Sigmoid colon (tissue), 6 donors: ENCODE measurements at regions not wholly inside any gene's neighbourhood (a gene's known extent, or its start where the extent isn't known, plus 50 kb on each side); places are given as distances from the start of the nearest gene placed in this dataset.
"Not testable (repeated sequence)": the region's sequence is repeated elsewhere in the genome, so short reads cannot be mapped to it uniquely, and the experiment has no call there.

ENCODE experiments used
- DNase-seq: peaks from one replicate; pipeline ENCODE4 v3.0.0-alpha.2; 2019
- H3K27ac ChIP-seq, 4 donors: fragments of 200-600 bp; sonication (generic); one replicate each; pipeline ENCODE4 v1.5.1; 2016 to 2019; ENCODE audit warnings: mild to moderate bottlenecking in 1 of 4
- H3K27me3 ChIP-seq, 3 donors: fragments of 200-600 bp; sonication (generic); one replicate each; pipeline ENCODE4 v1.5.1; 2019; ENCODE audit warnings: mild to moderate bottlenecking in 1 of 3
- H3K36me3 ChIP-seq, 4 donors: fragments of 200-600 bp; sonication (generic); one replicate each; pipeline ENCODE4 v1.5.1; 2016 to 2019
- H3K4me1 ChIP-seq, 4 donors: fragments of 200-600 bp; sonication (generic); one replicate each; pipeline ENCODE4 v1.5.1; 2017 to 2019
- H3K4me3 ChIP-seq, 4 donors: fragments of 200-600 bp; sonication (generic); one replicate each; pipeline ENCODE4 v1.5.1; 2017 to 2019; ENCODE audit warnings: mild to moderate bottlenecking in 2 of 4, moderate library complexity in 1 of 4
- H3K9me3 ChIP-seq, 4 donors: fragments of 200-600 bp in 3 of 4; sonication (generic) in 3 of 4; one replicate each; pipeline versions ENCODE4 v1.5.1 to v1.6.1; 2013 to 2019
- CTCF ChIP-seq, 4 experiments: fragments of 450-650 bp in 3 of 4; fragments of 200-600 bp in 1 of 4; IDR thresholded peaks; one replicate each; pipeline ENCODE4 v1.5.1; 2016 to 2019; ENCODE audit warnings: antibody characterized with exemption in 4 of 4, mild to moderate bottlenecking in 3 of 4, moderate library complexity in 2 of 4
- EP300 ChIP-seq, 4 donors: sonication (generic); formaldehyde crosslinking; IDR thresholded peaks; one replicate each; pipeline ENCODE4 v1.6.1; 2017; ENCODE audit warnings: antibody characterized with exemption in 4 of 4
- POLR2A ChIP-seq, 2 donors: fragments of 450-650 bp; IDR thresholded peaks; one replicate each; pipeline ENCODE4 v1.6.1; 2016; ENCODE audit warnings: antibody characterized with exemption in 2 of 2, mild to moderate bottlenecking in 2 of 2, moderate library complexity in 2 of 2
- POLR2AphosphoS5 ChIP-seq, 4 donors: sonication (generic); formaldehyde crosslinking; IDR thresholded peaks; one replicate each; pipeline ENCODE4 v1.6.1; 2017; ENCODE audit warnings: antibody characterized with exemption in 4 of 4
- WGBS, 2 donors: extraction: QIAGEN DNeasy Blood & Tissue Kit; methylation state at CpG; one replicate each; pipeline ENCODE4 v1.1.7; 2013; 5-methylcytosine and 5-hydroxymethylcytosine counted together
- intact Hi-C: fragments of 100-400 bp; cut with DNase I; formaldehyde crosslinking; loops from one replicate; pipeline ENCODE4 v1.15.1; 2023
- donor health status: healthy with polysubstance abuse.
- donor health status: healthy.

GRCh38 chr2:18267501-18267900 lies 293.0 kb downstream of the RDH14 start:
- H3K27ac ChIP-seq, result no peak overlapping the region
- no peak overlapping the region for H3K4me3 ChIP-seq
- no peaks in the 10 kb centered on the region for H3K4me1 ChIP-seq
- no peaks in the 10 kb centered on the region for H3K9me3 ChIP-seq
- no peaks in the 10 kb centered on the region for H3K27me3 ChIP-seq
- TF ChIP-seq CTCF (IDR thresholded peaks at IDR 0.05), result no peak
- no peak for TF ChIP-seq POLR2A (IDR thresholded peaks at IDR 0.05)
- no peak for TF ChIP-seq POLR2AphosphoS5 (IDR thresholded peaks at IDR 0.05)
- TF ChIP-seq EP300 (IDR thresholded peaks at IDR 0.05), result no peak
- H3K36me3 ChIP-seq, result no peaks in the 10 kb centered on the region
- WGBS, 2 donors, result 83 to 91% methylated on average over 1 of the region's 1 CpG
- no peak for DNase-seq
- intact Hi-C loops, result no loop called here

GRCh38 chr2:18266699-18267098 lies 293.8 kb downstream of the RDH14 start:
- intact Hi-C loops, H3K9me3 ChIP-seq, H3K27ac ChIP-seq, DNase-seq, H3K4me3 ChIP-seq, H3K4me1 ChIP-seq, H3K27me3 ChIP-seq, H3K36me3 ChIP-seq: not testable (repeated sequence)
- WGBS, 2 donors, result 68 to 72% methylated on average over 8 of the region's 8 CpGs

- H3K27me3 ChIP-seq, result no peaks in the 10 kb centered on the region
Measured at GRCh38 chr2:18265614-18266586, 294.6 kb downstream of the RDH14 start.

GRCh38 chr2:18262601-18263000 lies 297.9 kb downstream of the RDH14 start:
- H3K4me3 ChIP-seq, result no peak overlapping the region
- no peaks in the 10 kb centered on the region for H3K36me3 ChIP-seq
- DNase-seq, result no peak
- TF ChIP-seq POLR2A (IDR thresholded peaks at IDR 0.05) (no peak), EP300 (IDR thresholded peaks at IDR 0.05) (no peak), CTCF (IDR thresholded peaks at IDR 0.05) (no peak), POLR2AphosphoS5 (IDR thresholded peaks at IDR 0.05) (no peak)
- WGBS, 2 donors, result 53 to 69% methylated on average over 3 to 4 of the region's 4 CpGs
- no peaks in the 10 kb centered on the region for H3K4me1 ChIP-seq
- H3K27ac ChIP-seq, result no peak overlapping the region
- H3K27me3 ChIP-seq, result no peaks in the 10 kb centered on the region
- H3K9me3 ChIP-seq, result no peaks in the 10 kb centered on the region
- intact Hi-C loops, result no loop called here

More at GRCh38 chr2:18265614-18266586, 294.6 kb downstream of the RDH14 start:
- Histone ChIP-seq H3K4me1 (no peaks in the 10 kb centered on the region), H3K36me3 (no peaks in the 10 kb centered on the region), H3K9me3 (no peaks in the 10 kb centered on the region), H3K4me3 (no peak overlapping the region), H3K27ac (no peak overlapping the region)
- intact Hi-C loops, result no loop called here
- TF ChIP-seq EP300 (IDR thresholded peaks at IDR 0.05), result no peak
- TF ChIP-seq CTCF (IDR thresholded peaks at IDR 0.05), result no peak
- TF ChIP-seq POLR2AphosphoS5 (IDR thresholded peaks at IDR 0.05), result no peak
- TF ChIP-seq POLR2A (IDR thresholded peaks at IDR 0.05), result no peak
- DNase-seq, result no peak
- WGBS, 2 donors, result 59 to 79% methylated on average over 7 of the region's 7 CpGs

- intact Hi-C loops, result no loop called here
- TF ChIP-seq EP300 (IDR thresholded peaks at IDR 0.05) (no peak), POLR2A (IDR thresholded peaks at IDR 0.05) (no peak), POLR2AphosphoS5 (IDR thresholded peaks at IDR 0.05) (no peak), CTCF (IDR thresholded peaks at IDR 0.05) (no peak)
- Histone ChIP-seq H3K27ac (no peak overlapping the region), H3K4me3 (no peak overlapping the region), H3K9me3 (peaks cover 0 to 5% (median 0%) of the 10 kb centered on the region in 4 donors), H3K27me3 (no peaks in the 10 kb centered on the region), H3K4me1 (no peaks in the 10 kb centered on the region), H3K36me3 (no peaks in the 10 kb centered on the region)
- no peak for DNase-seq
- WGBS, 2 donors, result 78 to 86% methylated on average over 5 of the region's 5 CpGs
Measured at GRCh38 chr2:18253686-18254197, 306.7 kb downstream of the RDH14 start.
